ENCODE measurements at regions not wholly inside any gene's neighbourhood (a gene's known extent, or its start where the extent isn't known, plus 50 kb on each side); places are given as distances from the start of the nearest gene placed in this dataset.

DNA sequence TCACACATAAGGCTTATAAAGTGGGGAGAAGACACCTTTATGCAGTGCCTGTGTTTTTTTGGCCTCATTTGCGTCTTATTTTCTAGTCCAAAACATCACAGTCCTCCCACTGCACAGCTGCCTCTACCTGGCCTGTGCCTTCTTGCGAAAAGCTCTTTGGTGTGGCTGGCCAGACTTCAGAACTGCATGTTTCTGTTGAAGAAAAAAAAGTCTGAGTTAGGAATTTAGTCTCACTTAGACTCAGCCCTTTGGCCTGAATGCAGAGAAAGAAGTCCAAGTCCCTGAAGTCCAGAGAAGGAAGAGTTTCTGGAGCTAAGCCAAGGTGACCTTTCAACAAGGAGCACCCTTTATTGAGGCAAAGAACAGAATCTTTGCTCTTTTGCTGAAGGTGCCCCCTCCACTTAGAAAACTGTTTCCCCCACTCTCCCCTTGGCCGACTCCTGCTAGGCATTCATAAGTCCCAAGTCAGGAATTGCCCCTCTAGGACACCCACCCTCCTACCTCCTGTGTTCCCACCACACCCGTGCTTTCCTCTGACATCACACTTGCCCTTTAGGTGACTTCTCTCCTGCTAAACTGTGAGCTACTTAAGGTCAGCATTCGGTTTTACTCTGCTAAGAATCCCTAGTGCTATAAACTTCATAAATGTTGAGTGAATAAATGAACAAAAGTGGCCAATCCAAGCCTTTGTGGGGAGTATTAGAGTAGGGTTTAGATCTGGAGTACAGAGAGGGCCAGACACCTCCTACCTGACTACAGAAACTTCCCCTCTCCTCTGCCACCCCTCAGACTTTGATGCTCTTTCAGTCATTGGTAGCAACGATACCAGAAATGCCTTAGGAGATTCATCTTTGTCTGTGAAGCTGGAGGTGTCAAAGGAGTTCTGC, 226.8 kb downstream of the LACC1 start:
- Histone ChIP-seq H3K27ac (peak overlapping the region; percentile 23 to 70), H3K4me1 (peaks cover 0 to 12% of the 10 kb centered on the region in 2 donors), H3K9me3 (no peaks in the 10 kb centered on the region), H3K36me3 (no peaks in the 10 kb centered on the region), H3K4me3 (no peak overlapping the region), H3K27me3 (no peaks in the 10 kb centered on the region)
- intact Hi-C loops (cut with DNase I; ENCODE audit: low total_unique reads): no loop called here
- no peak for DNase-seq (ENCODE audit: low spot score in 2 of 2)
- TF ChIP-seq, protein P1, sequence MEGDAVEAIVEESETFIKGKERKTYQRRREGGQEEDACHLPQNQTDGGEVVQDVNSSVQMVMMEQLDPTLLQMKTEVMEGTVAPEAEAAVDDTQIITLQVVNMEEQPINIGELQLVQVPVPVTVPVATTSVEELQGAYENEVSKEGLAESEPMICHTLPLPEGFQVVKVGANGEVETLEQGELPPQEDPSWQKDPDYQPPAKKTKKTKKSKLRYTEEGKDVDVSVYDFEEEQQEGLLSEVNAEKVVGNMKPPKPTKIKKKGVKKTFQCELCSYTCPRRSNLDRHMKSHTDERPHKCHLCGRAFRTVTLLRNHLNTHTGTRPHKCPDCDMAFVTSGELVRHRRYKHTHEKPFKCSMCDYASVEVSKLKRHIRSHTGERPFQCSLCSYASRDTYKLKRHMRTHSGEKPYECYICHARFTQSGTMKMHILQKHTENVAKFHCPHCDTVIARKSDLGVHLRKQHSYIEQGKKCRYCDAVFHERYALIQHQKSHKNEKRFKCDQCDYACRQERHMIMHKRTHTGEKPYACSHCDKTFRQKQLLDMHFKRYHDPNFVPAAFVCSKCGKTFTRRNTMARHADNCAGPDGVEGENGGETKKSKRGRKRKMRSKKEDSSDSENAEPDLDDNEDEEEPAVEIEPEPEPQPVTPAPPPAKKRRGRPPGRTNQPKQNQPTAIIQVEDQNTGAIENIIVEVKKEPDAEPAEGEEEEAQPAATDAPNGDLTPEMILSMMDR (IDR thresholded peaks at IDR 0.05): no peak
- TF ChIP-seq POLR2AphosphoS5 (IDR thresholded peaks at IDR 0.05) (no peak), POLR2A (IDR thresholded peaks at IDR 0.05) (no peak)

- intact Hi-C loops (cut with DNase I; ENCODE audit: low total_unique reads): no loop called here
- no peak for DNase-seq (ENCODE audit: low spot score in 2 of 2)
- H3K4me3 ChIP-seq: no peak overlapping the region
- no peaks in the 10 kb centered on the region for H3K27me3 ChIP-seq
- no peaks in the 10 kb centered on the region for H3K36me3 ChIP-seq
- peaks cover 0 to 12% of the 10 kb centered on the region in 2 donors for H3K4me1 ChIP-seq
- TF ChIP-seq POLR2A (IDR thresholded peaks at IDR 0.05): no peak
- no peak for TF ChIP-seq POLR2AphosphoS5 (IDR thresholded peaks at IDR 0.05)
- TF ChIP-seq, protein P1 (IDR thresholded peaks at IDR 0.05): no peak
- no peaks in the 10 kb centered on the region for H3K9me3 ChIP-seq
- H3K27ac ChIP-seq: peak overlapping the region; percentile 31 to 70
These were observed 227.8 kb downstream of the LACC1 start for GRCh38 chr13:44107357-44108121.

DNA sequence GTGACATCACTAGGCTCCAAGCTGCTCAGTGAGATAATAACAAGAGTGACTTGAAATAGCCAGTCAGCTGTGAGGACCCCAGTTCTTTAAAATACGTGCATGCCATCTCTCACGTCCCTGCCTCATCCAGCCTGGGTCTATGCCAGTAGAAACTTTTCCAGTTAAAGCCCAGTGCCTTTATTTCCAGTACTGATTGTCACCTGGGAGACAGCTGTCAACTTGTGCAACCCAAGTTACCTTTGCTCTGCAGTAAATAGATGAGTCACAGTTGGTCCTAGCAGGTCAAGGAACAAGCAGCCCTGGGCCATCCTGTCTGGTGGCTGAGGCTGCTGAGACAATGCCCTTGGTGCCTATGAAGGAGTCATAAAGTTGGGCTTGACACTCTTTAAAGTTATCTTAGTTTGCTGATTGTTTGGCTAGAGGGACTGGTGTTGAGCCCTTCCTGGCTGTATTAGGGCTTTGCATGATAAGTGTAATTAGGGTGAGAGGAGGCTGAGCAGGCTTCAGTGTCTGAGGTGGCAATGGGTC, 228.7 kb downstream of the LACC1 start:
- H3K9me3 ChIP-seq: no peaks in the 10 kb centered on the region
- H3K36me3 ChIP-seq: no peaks in the 10 kb centered on the region
- peaks cover 0 to 12% of the 10 kb centered on the region in 2 donors for H3K4me1 ChIP-seq
- intact Hi-C loops (cut with DNase I; ENCODE audit: low total_unique reads): no loop called here
- H3K4me3 ChIP-seq: no peak overlapping the region
- H3K27ac ChIP-seq: peak overlapping the region; percentile 31 to 45
- TF ChIP-seq POLR2A (IDR thresholded peaks at IDR 0.05) (no peak), POLR2AphosphoS5 (IDR thresholded peaks at IDR 0.05) (peak in 1 of 3 donors; percentile 38)
- TF ChIP-seq, protein P1 (IDR thresholded peaks at IDR 0.05): no peak
- H3K27me3 ChIP-seq: no peaks in the 10 kb centered on the region
- peak; percentile 46 to 54 for DNase-seq (ENCODE audit: low spot score in 2 of 2)

- Histone ChIP-seq H3K27ac (no peak overlapping the region), H3K27me3 (no peaks in the 10 kb centered on the region), H3K9me3 (no peaks in the 10 kb centered on the region), H3K4me1 (peaks cover 0 to 12% of the 10 kb centered on the region in 2 donors), H3K36me3 (no peaks in the 10 kb centered on the region), H3K4me3 (no peak overlapping the region)
- TF ChIP-seq, protein P1 (IDR thresholded peaks at IDR 0.05): no peak
- TF ChIP-seq POLR2A (IDR thresholded peaks at IDR 0.05): no peak
- TF ChIP-seq POLR2AphosphoS5 (IDR thresholded peaks at IDR 0.05): no peak
- DNase-seq (ENCODE audit: low spot score in 2 of 2): no peak
- intact Hi-C loops (cut with DNase I; ENCODE audit: low total_unique reads): no loop called here
These were observed 230.5 kb downstream of the LACC1 start for GRCh38 chr13:44110091-44110621.
